HG03135 (cell line): ENCODE measurements at regions not wholly inside any gene's neighbourhood (a gene's known extent, or its start where the extent isn't known, plus 50 kb on each side); places are given as distances from the start of the nearest gene placed in this dataset.
"Not testable (repeated sequence)": the region's sequence is repeated elsewhere in the genome, so short reads cannot be mapped to it uniquely, and the experiment has no call there.

Experiments used
- ATAC-seq: cut with Tn5 transposase; IDR thresholded peaks from one replicate; pipeline ENCODE4 v1.9.1; 2021; ENCODE audit warnings: mild to moderate bottlenecking, moderate library complexity; ENCODE audit not compliant: unreplicated experiment

- no peak for ATAC-seq
These were observed 145.7 kb upstream of the SULF2 start for GRCh38 chr20:47931002-47931401.

- ATAC-seq = no peak
These were observed 144.3 kb upstream of the SULF2 start for GRCh38 chr20:47929368-47930115.

GRCh38 chr20:47927944-47928343 lies 142.7 kb upstream of the SULF2 start:
- no peak for ATAC-seq

- ATAC-seq = no peak
These were observed 142.1 kb upstream of the SULF2 start for GRCh38 chr20:47927385-47927851.

GRCh38 chr20:47926731-47927130 lies 141.4 kb upstream of the SULF2 start:
- no peak for ATAC-seq

GRCh38 chr20:47925593-47925992 lies 140.3 kb upstream of the SULF2 start:
- no peak for ATAC-seq

GRCh38 chr20:47922269-47922668 lies 137.0 kb upstream of the SULF2 start:
- no peak for ATAC-seq

- ATAC-seq = not testable (repeated sequence)
These were observed 136.5 kb upstream of the SULF2 start for GRCh38 chr20:47921829-47922228.

- ATAC-seq = no peak
These were observed 136.1 kb upstream of the SULF2 start for GRCh38 chr20:47921408-47921807.

- ATAC-seq = no peak
These were observed 132.3 kb upstream of the SULF2 start for GRCh38 chr20:47917549-47918070.

GRCh38 chr20:47915495-47915894 lies 130.2 kb upstream of the SULF2 start:
- ATAC-seq = no peak

- no peak for ATAC-seq
These were observed 129.5 kb upstream of the SULF2 start for GRCh38 chr20:47914792-47915191.

- not testable (repeated sequence) for ATAC-seq
These were observed 127.7 kb upstream of the SULF2 start for GRCh38 chr20:47912786-47913501.

GRCh38 chr20:47912165-47912564 lies 126.9 kb upstream of the SULF2 start:
- ATAC-seq = not testable (repeated sequence)

- ATAC-seq = not testable (repeated sequence)
These were observed 124.6 kb upstream of the SULF2 start for GRCh38 chr20:47909696-47910369.

- ATAC-seq = not testable (repeated sequence)
These were observed 123.2 kb upstream of the SULF2 start for GRCh38 chr20:47908361-47909035.

GRCh38 chr20:47907951-47908350 lies 122.7 kb upstream of the SULF2 start:
- ATAC-seq = not testable (repeated sequence)

GRCh38 chr20:47907031-47907675 lies 121.9 kb upstream of the SULF2 start:
- ATAC-seq = no peak

GRCh38 chr20:47906348-47906660 lies 121.0 kb upstream of the SULF2 start:
- no peak for ATAC-seq

- no peak for ATAC-seq
These were observed 120.5 kb upstream of the SULF2 start for GRCh38 chr20:47905628-47906347.
